ENCODE measurements at regions not wholly inside any gene's neighbourhood (a gene's known extent, or its start where the extent isn't known, plus 50 kb on each side); places are given as distances from the start of the nearest gene placed in this dataset.

DNA sequence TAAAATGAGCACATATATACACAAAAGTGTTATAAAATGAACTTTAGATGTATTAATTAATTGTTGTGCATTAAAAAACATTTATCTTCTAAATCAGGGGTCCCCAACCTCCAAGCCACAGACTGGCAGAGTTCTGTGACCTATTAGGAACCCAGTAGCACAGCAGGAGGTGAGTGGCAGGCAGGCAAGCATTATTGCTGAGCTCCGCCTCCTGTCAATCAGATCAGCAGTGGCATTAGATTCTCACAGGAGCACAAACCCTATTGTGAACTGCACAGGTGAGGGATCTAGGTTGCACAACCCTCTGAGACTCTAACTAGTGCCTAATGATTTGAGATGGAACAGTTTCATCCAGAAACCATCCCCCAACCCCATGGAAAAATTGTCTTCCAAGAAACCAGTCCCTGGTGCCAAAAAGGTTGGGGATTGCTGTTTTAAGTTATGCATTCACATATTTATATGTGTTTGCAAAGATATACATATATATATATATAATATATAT lies 583.7 kb downstream of the KCNJ2 start:
- no peak for DNase-seq

DNA sequence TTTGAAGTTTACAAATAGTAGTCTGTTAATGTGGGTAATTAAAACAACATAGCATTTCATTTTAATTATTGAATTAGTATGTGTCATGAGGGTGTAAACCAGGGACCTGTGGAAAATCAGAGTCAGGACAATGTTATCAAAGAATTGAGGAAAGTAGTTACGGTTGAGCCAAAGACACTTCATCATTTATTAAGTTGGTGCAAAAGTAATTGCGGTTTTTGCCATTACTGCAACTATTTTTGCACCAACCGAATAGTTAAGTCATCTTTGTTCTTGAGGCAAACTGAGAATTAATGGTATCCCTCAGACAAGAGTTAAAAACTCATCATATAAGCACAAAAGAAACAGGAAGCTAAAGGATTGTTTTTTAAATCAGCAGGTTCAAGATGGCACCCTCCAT lies 593.7 kb downstream of the KCNJ2 start:
- DNase-seq: no peak

DNA sequence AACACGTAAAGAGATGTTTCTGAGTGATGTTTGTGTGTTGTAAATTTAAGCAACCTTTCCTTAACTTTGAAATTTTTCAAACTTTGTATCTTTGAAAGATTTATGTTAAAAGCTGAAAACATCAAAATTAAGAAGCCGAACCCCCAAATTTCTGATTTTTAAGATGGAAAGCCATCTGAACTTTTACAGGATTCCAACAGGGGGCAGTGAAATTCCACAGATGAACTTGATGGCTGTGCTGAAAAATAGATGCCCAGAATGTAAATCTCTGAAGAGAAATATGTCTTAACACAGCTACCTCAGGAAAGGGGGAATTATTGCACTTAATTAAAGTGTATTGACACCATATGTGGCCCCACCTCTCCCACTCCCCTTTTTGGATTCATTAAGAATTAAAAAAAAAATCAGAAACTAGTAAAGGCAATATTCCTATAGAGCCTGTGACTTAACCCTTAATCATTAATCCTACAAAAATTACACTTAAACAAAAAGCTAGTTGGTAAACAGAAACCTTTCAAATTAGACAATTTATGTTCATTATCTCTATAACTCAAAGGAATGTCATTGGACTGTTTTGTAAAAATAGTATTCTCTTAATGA lies 597.9 kb downstream of the KCNJ2 start:
- no peak for DNase-seq

DNA sequence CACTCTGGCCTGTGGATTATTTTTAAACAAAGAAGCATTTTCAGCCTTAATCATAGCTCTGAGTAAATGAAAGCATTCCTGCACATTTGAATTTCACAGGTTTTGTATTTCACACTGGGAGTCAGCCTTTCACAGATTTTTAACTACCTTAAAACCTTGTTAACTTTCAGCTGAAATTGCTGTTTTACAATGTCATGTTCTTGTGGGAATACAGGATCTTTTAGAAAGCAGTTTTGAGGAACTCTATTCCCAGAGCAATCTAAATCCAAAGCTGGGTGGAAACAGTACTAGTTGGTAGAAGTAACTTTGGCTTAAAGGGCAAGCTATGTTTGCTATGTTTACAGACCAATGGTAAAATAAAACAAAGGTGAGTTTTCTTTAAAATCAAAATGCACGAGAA lies 600.6 kb downstream of the KCNJ2 start:
- no peak for DNase-seq

DNA sequence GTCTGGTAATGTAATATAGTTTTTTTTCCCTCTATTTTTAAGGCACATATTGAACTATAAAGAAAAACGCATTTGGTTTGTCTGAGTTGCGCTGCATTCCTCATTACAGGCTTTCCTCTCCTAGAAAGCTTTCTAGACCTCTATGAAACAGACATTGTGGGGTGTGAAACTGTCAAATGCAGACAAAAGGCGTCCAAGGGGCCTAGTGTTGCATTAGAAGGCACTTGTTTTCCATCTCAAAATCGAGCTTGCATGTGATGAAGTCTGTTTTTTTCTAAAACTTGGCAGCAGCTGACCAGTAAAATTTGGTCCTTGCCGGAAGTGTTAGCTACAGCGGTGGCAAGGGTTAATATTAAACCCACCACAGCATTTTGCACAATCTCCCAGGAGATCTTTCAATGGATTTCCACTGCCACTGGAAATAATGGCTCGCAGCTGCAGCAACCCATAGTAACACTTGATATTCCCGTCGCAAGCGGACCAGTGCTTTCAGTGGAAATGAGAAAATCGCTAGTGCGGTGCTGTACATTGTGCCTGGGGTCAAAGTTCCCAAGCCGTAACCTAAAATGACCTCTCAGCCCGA lies 602.6 kb downstream of the KCNJ2 start:
- DNase-seq: no peak

DNA sequence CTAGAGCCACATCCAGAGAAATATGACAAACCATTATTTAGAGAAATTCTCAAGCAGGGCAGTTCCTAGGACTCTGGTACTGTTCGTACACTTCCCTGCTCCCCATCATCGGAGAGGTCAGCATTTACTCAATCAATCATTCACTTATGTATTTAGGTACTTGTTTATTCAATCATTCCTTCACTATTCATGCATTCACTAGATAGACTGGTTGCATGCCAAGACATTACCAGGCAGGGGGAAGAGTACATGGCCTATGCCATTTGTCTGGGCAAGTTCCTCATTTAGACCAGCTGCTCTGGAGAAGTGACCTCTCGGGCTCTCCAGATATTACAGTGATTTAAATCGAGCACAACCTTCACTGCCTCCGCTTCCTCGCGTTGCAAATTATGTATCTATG lies 603.4 kb downstream of the KCNJ2 start:
- DNase-seq: no peak

DNA sequence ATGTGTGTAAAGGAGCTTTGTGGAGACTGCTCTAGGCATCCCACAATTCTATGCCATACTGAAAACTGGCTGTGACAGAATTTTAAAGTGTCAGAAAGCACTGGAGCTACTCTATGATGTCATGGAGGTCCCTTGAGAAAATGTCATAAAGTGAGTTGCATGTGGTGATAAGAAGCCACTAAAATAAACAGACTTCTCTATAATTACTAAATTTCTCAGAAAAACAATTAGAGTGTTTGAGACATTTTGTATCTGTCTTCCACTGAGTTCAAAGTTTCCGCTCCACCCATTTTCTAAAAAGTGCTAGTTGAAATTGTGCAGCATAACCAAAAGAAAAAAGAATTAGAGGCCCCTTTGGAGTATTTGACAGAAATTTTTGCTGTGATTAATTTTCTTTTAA lies 603.9 kb downstream of the KCNJ2 start:
- no peak for DNase-seq

DNA sequence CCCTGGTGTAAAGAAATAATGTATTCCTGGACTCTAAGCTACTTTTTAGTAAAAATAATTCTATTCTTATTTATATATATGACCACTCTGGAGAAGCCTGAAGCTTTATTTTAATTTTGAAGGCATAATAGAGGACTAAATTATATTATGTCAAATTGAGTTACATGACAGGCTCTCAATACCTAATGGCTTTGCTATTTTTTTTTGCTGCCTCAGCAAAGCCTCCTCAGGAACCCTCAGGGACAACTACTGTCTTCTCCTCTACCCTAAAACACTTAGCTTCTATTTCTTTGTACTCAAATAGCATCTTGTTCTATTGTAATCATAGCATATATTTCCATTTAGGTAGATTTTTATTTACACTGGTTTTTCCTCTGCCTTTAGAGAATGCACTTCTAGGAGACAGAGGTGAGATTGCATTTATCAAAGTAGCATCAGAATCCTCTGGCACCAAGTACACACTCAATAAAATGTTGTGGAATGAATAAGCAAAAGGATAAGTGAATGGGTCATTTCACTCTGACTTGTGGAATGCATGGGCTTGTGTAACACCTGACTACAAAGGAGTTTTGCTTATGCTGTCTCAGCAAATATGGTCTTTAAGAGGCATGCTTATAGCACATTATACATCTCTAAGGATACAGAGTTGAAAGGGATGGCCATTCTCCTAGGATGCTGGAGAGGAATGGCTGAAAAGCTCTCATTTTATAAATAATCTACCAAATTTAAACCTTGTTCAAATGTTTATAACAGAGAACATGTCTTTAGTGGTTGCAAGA lies 605.2 kb downstream of the KCNJ2 start:
- no peak for DNase-seq

DNA sequence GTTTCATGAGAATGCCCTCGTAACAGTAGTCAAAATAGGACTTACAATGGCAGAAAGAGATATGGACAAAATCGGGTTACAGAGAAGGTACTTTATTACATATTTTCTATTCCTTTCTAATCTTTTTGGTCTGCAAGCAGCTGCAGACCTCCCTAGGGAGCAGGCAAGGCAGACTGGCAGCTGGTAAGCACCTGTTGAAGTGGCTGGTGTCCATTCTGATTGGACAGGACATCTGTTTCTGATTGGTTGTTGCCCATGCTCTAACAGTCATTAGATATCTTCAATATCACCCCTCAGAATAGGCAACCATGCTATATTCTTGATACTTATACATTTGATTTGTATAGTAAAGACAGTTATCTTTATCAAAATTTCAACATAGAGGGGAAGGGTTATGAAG lies 606.3 kb downstream of the KCNJ2 start:
- DNase-seq: no peak

DNA sequence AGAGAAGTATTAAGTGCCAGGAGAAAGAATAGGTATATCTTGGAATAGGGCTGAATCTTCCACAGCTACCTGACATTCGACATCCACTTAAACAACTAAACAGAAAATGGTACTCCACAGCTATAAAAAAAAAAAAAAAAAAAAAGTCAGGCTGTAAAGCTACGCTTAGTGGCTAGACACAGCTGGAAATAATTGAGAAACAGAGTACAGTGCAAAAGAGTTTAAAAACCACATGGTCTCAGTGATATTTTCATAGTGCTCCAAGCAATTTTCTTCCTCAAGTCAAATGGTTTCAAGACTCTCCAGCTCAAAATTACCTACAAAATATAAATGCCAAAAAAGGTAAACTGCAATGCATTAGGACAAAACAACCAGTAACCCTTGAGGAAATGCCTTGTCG lies 607.1 kb downstream of the KCNJ2 start:
- no peak for DNase-seq

DNA sequence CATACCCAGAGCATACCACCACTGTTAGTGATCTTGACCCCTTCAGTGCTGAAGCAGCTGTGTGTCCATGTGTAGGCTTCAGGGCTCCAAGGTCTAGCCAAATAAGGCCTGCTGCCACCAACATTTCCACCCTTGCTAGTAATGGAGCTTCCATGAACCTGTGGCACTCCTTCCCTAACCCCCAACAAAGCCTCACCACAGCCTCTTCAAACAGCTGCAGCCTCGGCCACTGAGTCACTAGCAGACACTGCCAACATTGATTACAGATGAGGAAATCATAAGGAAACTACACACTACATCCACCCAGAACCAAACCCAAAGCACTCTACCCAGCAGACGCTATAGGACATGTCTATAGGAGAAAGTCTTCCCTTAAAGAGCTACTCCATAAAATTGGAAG lies 610.7 kb downstream of the KCNJ2 start:
- no peak for DNase-seq

DNA sequence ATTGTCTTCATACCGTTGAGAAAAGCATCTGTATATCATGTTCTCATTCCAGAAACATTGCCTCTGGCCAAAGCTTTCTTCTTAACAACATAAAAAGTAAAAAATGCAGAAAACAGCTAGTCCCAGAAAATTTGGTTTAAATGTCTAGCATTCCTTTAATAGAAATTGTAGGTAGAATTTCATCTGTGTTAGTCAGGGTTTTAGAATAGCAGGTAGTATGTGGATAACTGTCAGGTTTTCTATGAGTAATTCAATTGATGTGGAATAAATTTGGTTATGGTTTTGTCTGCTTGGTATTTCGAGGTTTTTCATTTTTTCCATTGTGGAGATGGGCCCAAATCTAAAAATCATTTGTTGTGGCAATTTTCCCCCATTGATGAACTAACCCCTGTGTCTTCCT lies 616.7 kb downstream of the KCNJ2 start:
- DNase-seq: no peak

DNA sequence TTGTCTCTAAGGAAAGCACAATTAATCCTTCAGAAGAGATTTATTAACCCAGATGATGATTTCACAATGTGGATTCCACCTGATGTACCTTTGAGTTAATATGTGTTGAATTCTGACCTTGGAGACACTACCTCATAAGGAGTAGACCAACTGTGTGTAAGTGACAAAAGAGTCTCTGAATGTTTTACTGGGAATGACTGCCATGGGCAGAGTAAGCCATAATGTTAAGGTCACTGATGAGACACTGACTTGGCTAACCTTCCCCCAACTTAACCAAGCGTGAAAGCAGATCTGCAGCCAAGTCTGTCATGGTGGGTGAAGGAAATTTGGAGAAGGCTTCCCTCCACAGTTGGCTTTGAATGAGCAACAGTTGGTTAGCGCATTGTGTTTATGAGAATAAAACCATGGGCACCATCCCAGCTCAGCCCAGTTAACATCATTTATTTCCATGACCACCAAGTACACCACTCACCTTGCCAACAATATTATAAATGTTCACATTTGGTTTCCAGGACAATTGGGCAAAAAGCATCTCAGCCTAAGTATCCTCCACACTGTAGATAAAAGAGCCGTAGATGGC lies 618.5 kb downstream of the KCNJ2 start:
- no peak for DNase-seq

DNA sequence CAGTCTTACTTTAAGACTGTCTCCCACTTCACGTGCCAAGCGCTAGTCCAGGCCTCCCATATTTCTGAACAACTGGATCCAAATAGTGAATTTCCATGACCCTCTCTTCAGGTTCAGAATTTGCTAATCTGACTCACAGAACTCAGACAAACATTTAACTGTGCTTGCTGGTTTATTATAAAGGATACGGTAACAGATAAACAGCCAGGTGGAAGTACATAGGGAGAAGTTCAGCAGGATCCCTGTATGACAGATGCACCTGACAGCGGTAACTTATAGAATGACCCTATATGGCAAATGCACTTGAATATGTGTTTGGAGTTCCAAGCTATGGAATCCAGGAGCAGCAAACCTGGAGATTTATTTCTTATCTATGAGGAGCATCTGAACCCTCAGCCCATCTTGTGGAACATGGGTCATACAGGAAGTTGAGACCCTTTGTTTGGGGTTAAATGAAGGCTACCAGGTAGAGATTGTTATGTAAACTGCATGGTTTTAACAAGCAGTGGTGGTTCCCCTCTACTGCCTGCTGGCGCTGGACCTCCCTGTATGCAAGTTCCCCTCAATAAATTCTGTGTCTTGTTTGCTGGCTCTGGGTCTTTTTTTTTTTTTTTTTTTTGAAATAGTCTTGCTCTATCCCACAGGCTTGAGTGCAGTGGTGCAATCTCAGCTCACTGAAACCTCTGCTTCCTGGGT lies 622.6 kb downstream of the KCNJ2 start:
- no peak for DNase-seq

DNA sequence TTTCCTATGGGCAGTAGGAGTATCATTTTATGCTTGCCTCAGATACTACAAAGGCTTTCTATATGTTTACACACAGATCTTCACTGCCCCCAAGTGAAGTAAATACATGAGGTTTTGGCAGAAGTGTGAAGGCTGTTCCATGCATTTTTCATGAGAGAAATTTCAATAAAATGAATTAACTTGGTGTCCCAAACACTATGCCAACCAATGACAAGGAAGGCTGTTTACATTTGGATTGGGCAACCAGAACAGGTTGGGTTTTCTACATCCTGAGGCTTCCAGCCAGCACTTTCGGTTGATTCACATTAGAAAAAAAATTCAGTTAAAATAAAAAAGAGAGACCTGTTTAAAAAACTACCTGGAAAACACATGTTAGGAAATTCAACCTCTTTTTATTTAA lies 625.4 kb downstream of the KCNJ2 start:
- no peak for DNase-seq

DNA sequence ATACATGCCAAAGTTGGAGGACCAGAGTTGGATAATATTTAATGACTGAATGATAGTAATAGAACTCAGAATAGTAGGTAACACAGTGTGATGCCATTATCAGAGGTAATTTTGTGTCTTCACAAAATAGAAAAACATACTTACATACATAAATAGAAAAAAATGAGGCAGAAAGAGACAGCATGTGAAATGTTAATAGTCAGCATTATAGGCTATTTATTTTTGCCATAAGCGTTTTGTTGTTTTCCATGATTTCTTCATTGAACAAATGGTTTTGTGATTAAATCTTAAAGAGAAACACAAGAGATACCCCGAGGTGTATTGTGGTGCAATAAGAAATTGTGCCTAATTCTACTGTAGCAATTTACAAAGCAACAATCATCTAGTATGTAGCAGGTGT lies 626.3 kb downstream of the KCNJ2 start:
- no peak for DNase-seq

DNA sequence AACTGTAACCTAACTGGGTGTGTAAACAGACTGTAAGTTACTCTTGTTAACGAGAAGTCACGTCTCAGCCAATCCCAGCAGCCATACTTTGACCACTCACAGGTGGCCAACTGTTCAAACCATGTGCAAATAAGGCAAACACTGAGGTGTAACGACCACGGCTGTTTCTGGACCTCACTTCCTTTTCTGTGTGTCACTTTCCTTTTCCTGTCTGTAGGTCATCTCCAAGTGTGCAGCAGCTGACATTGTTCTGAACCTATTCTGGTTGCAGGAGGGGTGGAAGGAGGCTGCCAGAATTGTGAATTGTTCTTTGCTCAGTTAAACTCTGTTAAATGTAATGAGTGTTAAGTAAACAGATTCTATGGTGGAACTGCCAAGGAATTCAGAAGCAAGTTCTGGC lies 627.4 kb downstream of the KCNJ2 start:
- no peak for DNase-seq

DNA sequence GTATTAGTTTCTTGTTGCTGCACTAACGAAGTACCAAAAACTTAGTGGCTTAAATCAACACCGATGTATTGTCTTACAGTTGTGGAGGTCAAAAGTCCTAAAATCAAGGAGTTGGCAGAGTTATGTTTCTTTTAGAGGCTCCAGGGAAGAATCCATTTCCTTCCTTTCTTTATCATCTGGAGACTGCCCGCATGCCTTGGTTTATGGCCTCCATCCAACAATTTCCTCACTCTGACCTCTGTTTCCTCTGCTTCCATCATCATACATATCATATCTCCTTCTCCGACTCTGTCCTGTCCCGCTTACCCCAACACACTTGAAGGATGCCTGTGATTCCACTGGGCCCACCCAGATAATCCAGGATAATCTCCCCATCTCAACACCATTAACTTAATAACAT lies 627.8 kb downstream of the KCNJ2 start:
- DNase-seq: no peak

DNA sequence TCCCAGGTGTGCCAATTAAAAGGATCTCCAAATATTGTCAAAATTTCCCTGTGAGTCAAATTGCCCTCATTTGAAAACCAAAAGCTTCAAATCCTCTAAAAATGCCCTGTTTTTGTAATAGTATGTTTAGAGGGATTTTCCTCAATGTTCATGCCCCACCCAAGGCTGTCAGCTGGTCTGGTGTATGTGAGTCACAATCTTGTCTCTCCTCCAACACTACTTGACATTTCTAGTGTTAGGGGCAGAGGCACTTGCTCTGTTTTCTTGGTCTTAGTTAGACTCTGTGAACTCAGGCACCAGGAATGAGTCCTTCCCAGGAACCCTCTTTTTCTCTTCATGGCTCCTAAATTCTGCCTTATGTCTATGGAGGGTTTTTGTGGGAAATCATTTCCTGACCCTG lies 634.8 kb downstream of the KCNJ2 start:
- no peak for DNase-seq

DNA sequence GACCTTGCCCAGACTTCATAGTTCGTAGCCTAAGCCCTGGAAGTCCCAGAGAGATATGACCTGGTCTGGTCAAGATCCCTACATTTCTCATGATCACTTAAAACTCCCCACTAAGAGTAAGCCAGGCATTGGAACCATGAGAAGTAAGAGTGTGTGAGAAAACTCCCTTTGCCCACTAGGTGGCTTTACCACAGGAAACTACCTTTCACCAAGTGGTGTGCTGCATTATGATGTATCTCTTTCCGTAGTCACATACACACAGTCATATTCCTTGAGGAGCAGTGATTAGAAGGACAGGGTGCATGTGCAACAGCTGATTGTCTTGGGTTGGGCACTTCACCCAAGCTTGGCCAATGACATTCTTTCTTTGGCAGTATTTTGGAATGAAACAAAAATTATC lies 639.3 kb downstream of the KCNJ2 start:
- DNase-seq: no peak

DNA sequence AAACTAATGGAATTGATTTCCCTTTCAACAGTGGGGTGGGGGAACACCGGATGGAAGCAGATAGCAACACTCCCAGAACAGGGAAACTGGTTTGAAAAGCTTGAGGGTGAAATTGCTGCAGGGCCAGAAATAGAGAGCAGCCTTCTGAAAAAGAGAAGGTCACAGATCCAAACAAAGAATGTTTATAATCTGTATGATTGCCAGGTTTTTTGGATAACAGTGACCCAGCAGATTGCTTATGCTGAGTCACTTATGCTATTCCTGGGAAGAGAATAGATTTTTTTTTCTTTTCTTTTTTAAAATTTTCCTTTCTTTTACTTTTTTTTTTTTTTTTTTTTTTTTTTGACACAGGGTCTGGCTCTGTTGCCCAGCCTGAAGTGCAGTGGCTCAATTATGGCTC lies 641.3 kb downstream of the KCNJ2 start:
- DNase-seq: no peak

DNA sequence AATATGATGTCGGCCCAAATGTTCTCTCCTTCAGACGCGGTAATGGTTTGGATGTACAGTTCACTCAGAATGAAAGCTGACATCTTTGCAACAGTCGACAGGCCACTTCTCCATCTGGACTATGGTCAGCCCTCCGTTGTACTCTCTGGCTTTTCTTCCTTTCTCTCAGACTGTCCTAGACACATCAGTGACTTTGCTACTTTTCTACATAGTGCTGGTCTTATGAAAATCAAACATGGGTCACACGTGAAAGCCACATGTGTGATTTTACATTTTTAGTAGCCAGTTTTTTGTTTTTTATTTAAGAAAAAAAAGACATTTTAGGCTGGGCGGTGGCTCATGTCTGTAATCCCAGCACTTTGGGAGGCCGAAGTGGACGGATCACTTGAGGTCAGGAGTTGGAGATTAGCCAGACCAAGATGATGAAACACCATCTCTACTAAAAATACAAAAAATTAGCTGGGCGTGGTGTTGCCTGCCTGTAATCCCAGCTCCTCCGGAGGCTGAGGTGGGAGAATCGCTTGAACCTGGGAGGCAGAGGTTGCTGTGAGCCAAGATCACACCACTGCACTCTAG lies 644.1 kb downstream of the KCNJ2 start:
- DNase-seq: no peak

DNA sequence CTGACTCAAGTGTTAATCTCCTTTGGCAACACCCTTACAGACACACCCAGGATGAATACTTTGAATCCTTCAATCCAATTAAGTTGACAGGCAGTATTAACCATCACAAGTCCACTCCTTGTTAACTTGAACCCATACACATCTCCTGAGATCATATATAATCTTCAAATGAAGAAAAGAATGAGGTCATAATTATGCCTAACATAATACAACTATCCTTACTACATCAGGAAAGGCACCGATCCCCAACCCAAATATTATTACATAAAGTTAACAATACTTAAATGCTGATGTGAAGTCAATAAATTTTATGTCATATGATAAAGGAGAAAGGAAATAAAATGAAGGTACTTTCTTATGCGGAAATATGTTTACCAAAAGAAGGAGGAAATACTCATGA lies 649.9 kb downstream of the KCNJ2 start:
- DNase-seq: no peak
